RWPE1 (cell line): ENCODE measurements at regions not wholly inside any gene's neighbourhood (a gene's known extent, or its start where the extent isn't known, plus 50 kb on each side); places are given as distances from the start of the nearest gene placed in this dataset.

Experiments used
- CTCF ChIA-PET: fragments of 350-600 bp; sonication (Branson Sonifier 250); formaldehyde crosslinking; extraction: SDS; loops from one replicate; lab custom pipeline; 2021; lab: Yijun Ruan, JAX
- POLR2A ChIA-PET: fragments of 400-600 bp; formaldehyde crosslinking; extraction: SDS; loops from one replicate; lab custom pipeline; 2020; ENCODE audit warnings: antibody characterized with exemption; ENCODE audit not compliant: low non-redundant PET; lab: Yijun Ruan, JAX
- DNase-seq: peaks from one replicate; pipeline ENCODE4 v3.0.0; 2012; ENCODE audit warnings: low spot score
- H3K27ac ChIP-seq: fragments of 450-650 bp; 2 replicates; pipeline ENCODE4 v1.5.1; 2017
- CTCF ChIP-seq: fragments of 450-650 bp; conservative IDR thresholded peaks from 2 replicates; pipeline ENCODE4 v1.5.1; 2017; ENCODE audit warnings: low read depth, mild to moderate bottlenecking

DNA sequence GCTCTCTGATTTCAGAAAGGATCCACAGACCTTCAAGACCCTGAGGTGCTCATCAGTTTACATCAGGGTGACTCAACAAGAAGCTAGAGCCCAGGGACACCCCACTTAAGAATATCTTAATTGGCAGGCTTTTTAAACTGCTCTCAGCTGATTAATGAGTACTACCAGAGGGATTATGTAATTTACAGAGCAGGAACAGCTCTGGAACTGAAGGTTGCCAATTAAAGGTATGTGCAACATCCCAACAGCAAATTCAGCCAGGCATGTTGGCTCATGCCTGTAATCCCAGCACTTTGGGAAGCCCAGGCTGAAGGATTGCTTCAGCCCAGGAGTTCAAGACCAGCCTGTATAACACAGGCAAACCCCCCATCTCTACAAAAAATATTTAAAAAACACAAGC, 295.7 kb downstream of the SETD4 start:
- 0 out of 2 replicates have a peak overlapping the region, but pooled peaks have one; percentile 18 for H3K27ac ChIP-seq
- CTCF ChIA-PET: no interaction called here
- POLR2A ChIA-PET: no interaction called here
- no peak for TF ChIP-seq CTCF
- no peak for DNase-seq

DNA sequence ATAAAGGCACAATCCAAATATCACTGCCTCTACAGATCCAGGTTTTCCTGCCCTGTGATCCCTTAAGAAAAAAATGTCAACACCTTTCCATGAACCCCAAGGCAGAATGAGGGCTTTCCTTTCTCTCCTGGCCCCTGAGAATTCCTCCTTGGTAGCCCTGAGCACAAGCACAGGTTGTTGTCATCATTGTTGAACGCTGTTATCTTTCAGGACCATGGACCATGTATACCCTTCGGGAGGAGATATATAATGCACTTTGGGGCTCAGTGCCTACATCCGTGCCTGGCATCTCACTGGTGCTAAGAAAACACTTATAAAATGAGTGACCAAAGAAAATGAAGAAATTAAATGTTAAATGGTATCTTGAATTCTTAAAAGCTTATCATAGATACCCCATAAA, 296.2 kb downstream of the SETD4 start:
- CTCF ChIA-PET: no interaction called here
- no peak overlapping the region for H3K27ac ChIP-seq

GRCh38 chr21:35754583-35754982, 305.7 kb downstream of the SETD4 start:
- no peak for TF ChIP-seq CTCF
- DNase-seq: no peak
- no peak overlapping the region for H3K27ac ChIP-seq
- ChIA-PET CTCF (no interaction called here), POLR2A (no interaction called here)

More for the DNA sequence above, 296.2 kb downstream of the SETD4 start:
- no peak for TF ChIP-seq CTCF
- POLR2A ChIA-PET: no interaction called here
- no peak for DNase-seq

GRCh38 chr21:35753308-35753707, 307.0 kb downstream of the SETD4 start:
- H3K27ac ChIP-seq: no peak overlapping the region
- ChIA-PET POLR2A (no interaction called here), CTCF (no interaction called here)
- no peak for TF ChIP-seq CTCF
- no peak for DNase-seq

- H3K27ac ChIP-seq: no peak overlapping the region
- ChIA-PET CTCF (no interaction called here), POLR2A (no interaction called here)
- TF ChIP-seq CTCF: no peak
- DNase-seq: no peak
These were observed 309.2 kb downstream of the SETD4 start for GRCh38 chr21:35751171-35751570.

DNA sequence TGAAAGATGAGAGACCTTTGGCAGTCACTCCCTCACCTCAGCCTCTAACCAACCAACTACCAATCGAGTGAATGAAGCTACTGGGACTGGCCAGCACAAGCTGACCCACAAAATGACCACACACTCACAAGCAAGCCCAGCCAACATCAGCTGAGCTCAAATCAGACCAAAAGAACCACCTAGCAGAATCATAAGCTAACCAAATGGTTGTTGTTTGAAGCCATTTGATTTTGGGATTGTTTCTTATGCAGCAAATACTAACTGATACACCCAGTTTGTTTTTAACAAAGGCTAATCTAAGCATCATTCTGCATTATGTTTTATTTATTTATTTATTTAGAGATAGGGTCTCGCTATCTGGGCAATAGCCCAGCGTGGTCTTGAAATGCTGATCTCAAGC, 310.4 kb downstream of the SETD4 start:
- H3K27ac ChIP-seq: no peak overlapping the region
- TF ChIP-seq CTCF: no peak
- no peak for DNase-seq
- ChIA-PET POLR2A (no interaction called here), CTCF (no interaction called here)

DNA sequence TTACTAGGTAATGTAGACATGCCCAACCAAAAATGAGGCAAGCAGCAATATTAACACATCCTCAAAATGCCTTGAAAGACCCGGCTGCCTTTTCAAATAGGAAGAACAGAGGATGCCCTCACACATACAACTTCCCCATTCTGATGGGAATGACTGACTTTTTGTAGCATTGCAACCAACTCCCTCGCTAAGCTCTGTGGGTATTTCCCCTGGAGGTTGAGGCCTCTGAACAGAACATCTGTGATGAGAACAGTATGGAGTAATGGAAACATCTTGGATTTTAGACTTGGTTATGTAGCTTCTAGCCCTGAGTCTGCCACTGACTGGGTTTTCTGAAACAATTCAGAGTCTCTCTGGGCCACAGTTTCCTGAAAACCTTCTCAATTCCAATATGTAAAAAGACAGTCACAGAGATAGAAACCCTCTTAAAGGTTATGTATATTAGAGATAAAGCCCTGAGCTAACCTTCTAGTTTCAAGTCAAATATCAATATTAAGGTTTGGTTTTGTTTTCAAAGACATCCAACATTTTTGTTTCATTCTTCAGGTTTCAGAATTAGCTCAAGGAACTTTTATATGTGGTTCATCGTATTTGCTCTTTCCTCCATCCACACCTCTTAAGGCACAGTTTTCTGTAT, 311.5 kb downstream of the SETD4 start:
- ChIA-PET CTCF (no interaction called here), POLR2A (no interaction called here)
- H3K27ac ChIP-seq: no peak overlapping the region

More for the DNA sequence above, 311.5 kb downstream of the SETD4 start:
- no peak for TF ChIP-seq CTCF
- no peak for DNase-seq
